Stomach (tissue), 8 donors: ENCODE measurements at regions not wholly inside any gene's neighbourhood (a gene's known extent, or its start where the extent isn't known, plus 50 kb on each side); places are given as distances from the start of the nearest gene placed in this dataset.

Experiments
- DNase-seq, 2 donors: peaks; one replicate each; pipeline versions ENCODE4 v3.0.0 to v3.0.0-alpha.2; 2013 to 2019
- H3K27ac ChIP-seq, 5 donors: fragments of 200-600 bp in 4 of 5; sonication (generic) in 4 of 5; one replicate each; pipeline ENCODE4 v1.5.1; 2013 to 2019; ENCODE audit warnings: mild to moderate bottlenecking in 1 of 5, moderate library complexity in 1 of 5
- H3K27me3 ChIP-seq, 3 donors: fragments of 200-600 bp; sonication (generic); one replicate each; pipeline ENCODE4 v1.5.1; 2017 to 2019; ENCODE audit warnings: mixed run types in 1 of 3
- H3K36me3 ChIP-seq, 4 donors: fragments of 200-600 bp; sonication (generic); 1 replicate in 3 of 4; 2 replicates in 1 of 4; pipeline ENCODE4 v1.5.1; 2016 to 2019
- H3K4me1 ChIP-seq, 4 donors: fragments of 200-600 bp; sonication (generic); one replicate each; pipeline ENCODE4 v1.5.1; 2016 to 2019
- H3K4me3 ChIP-seq, 4 donors: fragments of 200-600 bp; sonication (generic) in 3 of 4; one replicate each; pipeline ENCODE4 v1.5.1; 2016 to 2019; ENCODE audit warnings: mild to moderate bottlenecking in 1 of 4
- H3K9me3 ChIP-seq, 4 donors: fragments of 200-600 bp; sonication (generic); one replicate each; pipeline ENCODE4 v1.5.1; 2016 to 2019
- CTCF ChIP-seq, 7 experiments: fragments of 450-650 bp in 4 of 7; fragments of 200-600 bp in 3 of 7; sonication (generic) in 3 of 7; IDR thresholded peaks; one replicate each; pipeline ENCODE4 v1.5.1; 2016 to 2019; ENCODE audit warnings: antibody characterized with exemption in 7 of 7, control low read depth in 2 of 7, mild to moderate bottlenecking in 1 of 7
- EP300 ChIP-seq: sonication (generic); formaldehyde crosslinking; IDR thresholded peaks from one replicate; pipeline ENCODE4 v1.6.1; 2017; ENCODE audit warnings: antibody characterized with exemption
- POLR2A ChIP-seq, 4 donors: fragments of 450-650 bp; IDR thresholded peaks; one replicate each; pipeline ENCODE4 v1.6.1; 2016; ENCODE audit warnings: antibody characterized with exemption in 4 of 4, control low read depth in 2 of 4, mild to moderate bottlenecking in 1 of 4, moderate library complexity in 1 of 4
- POLR2AphosphoS5 ChIP-seq, 3 donors: sonication (generic); formaldehyde crosslinking; IDR thresholded peaks; one replicate each; pipeline ENCODE4 v1.6.1; 2016; ENCODE audit warnings: antibody characterized with exemption in 3 of 3
- WGBS, 5 donors: extraction: QIAGEN DNeasy Blood & Tissue Kit in 3 of 5; methylation state at CpG; one replicate each; pipeline versions ENCODE4 v1.1.5 to v1.1.7; 2013 to 2018; 5-methylcytosine and 5-hydroxymethylcytosine counted together
- intact Hi-C: fragments of 100-400 bp; cut with DNase I; formaldehyde crosslinking; loops from one replicate; pipeline ENCODE4 v1.15.1; 2023; ENCODE audit warnings: low total_unique reads
- donor health status: healthy with polysubstance abuse.
- donor health status: Bipolar disorder and iron deficiency.
- donor health status: healthy.

- no peaks in the 10 kb centered on the region for H3K4me1 ChIP-seq
- DNase-seq = no peak
- H3K27ac ChIP-seq = no peak overlapping the region
- peaks cover 0 to 6% (median 0%) of the 10 kb centered on the region in 3 donors for H3K27me3 ChIP-seq
- H3K4me3 ChIP-seq = no peak overlapping the region
- H3K9me3 ChIP-seq = peaks cover 0 to 5% (median 0%) of the 10 kb centered on the region in 4 donors
- H3K36me3 ChIP-seq = no peaks in the 10 kb centered on the region
- TF ChIP-seq POLR2AphosphoS5 (IDR thresholded peaks at IDR 0.05) (no peak), POLR2A (IDR thresholded peaks at IDR 0.05) (no peak), EP300 (no peak), CTCF (IDR thresholded peaks at IDR 0.05) (no peak)
- intact Hi-C loops = no loop called here
- 41 to 59% (median 52%) methylated on average over 3 of the region's 3 CpGs for WGBS, 5 donors
Observed at GRCh38 chrX:137287191-137287590, 253.4 kb upstream of the GPR101 start.

- peaks cover 0 to 5% (median 0%) of the 10 kb centered on the region in 4 donors for H3K9me3 ChIP-seq
- WGBS, 5 donors = 48 to 83% (median 64%) methylated on average over 2 of the region's 2 CpGs
- no peak overlapping the region for H3K4me3 ChIP-seq
- TF ChIP-seq POLR2A (IDR thresholded peaks at IDR 0.05) (no peak), POLR2AphosphoS5 (IDR thresholded peaks at IDR 0.05) (no peak), EP300 (no peak), CTCF (IDR thresholded peaks at IDR 0.05) (no peak)
- H3K27ac ChIP-seq = no peak overlapping the region
- no peaks in the 10 kb centered on the region for H3K4me1 ChIP-seq
- H3K36me3 ChIP-seq = no peaks in the 10 kb centered on the region
- intact Hi-C loops = no loop called here
- DNase-seq = no peak
- peaks cover 0 to 6% (median 0%) of the 10 kb centered on the region in 3 donors for H3K27me3 ChIP-seq
Observed at GRCh38 chrX:137286423-137286822, 252.6 kb upstream of the GPR101 start.

GRCh38 chrX:137278825-137279224 is 245.0 kb upstream of the GPR101 start:
- TF ChIP-seq POLR2A (IDR thresholded peaks at IDR 0.05) (no peak), POLR2AphosphoS5 (IDR thresholded peaks at IDR 0.05) (no peak), CTCF (IDR thresholded peaks at IDR 0.05) (no peak), EP300 (no peak)
- no peaks in the 10 kb centered on the region for H3K27me3 ChIP-seq
- H3K9me3 ChIP-seq = no peaks in the 10 kb centered on the region
- H3K4me3 ChIP-seq = no peak overlapping the region
- WGBS, 5 donors = 78 to 89% (median 81%) methylated on average over 4 of the region's 4 CpGs
- H3K4me1 ChIP-seq = no peaks in the 10 kb centered on the region
- no peak for DNase-seq
- H3K27ac ChIP-seq = no peak overlapping the region
- no peaks in the 10 kb centered on the region for H3K36me3 ChIP-seq
- intact Hi-C loops = no loop called here

- no peak for DNase-seq
- Histone ChIP-seq H3K27ac (no peak overlapping the region), H3K27me3 (no peaks in the 10 kb centered on the region), H3K4me3 (no peak overlapping the region), H3K9me3 (no peaks in the 10 kb centered on the region), H3K36me3 (no peaks in the 10 kb centered on the region), H3K4me1 (no peaks in the 10 kb centered on the region)
- WGBS, 5 donors = 50 to 66% (median 55%) methylated on average over 3 of the region's 3 CpGs
- intact Hi-C loops = no loop called here
- TF ChIP-seq EP300 = no peak
- no peak for TF ChIP-seq POLR2A (IDR thresholded peaks at IDR 0.05)
- TF ChIP-seq POLR2AphosphoS5 (IDR thresholded peaks at IDR 0.05) = no peak
- no peak for TF ChIP-seq CTCF (IDR thresholded peaks at IDR 0.05)
Observed at GRCh38 chrX:137263374-137263773, 229.6 kb upstream of the GPR101 start.
